ENCODE measurements at regions not wholly inside any gene's neighbourhood (a gene's known extent, or its start where the extent isn't known, plus 50 kb on each side); places are given as distances from the start of the nearest gene placed in this dataset.

GRCh38 chr4:149291463-149291862, 524.2 kb downstream of the IQCM start:
- no peak for DNase-seq
- intact Hi-C loops (cut with DNase I; ENCODE audit: low total_unique reads): no loop called here

GRCh38 chr4:149280806-149281205, 534.8 kb downstream of the IQCM start:
- H3K27me3 ChIP-seq: no peaks in the 10 kb centered on the region
- no peak for TF ChIP-seq CTCF (IDR thresholded peaks at IDR 0.05)
- H3K4me1 ChIP-seq: no peaks in the 10 kb centered on the region
- intact Hi-C loops (cut with DNase I; ENCODE audit: low total_unique reads): no loop called here
- no peak overlapping the region for H3K4me3 ChIP-seq
- no peaks in the 10 kb centered on the region for H3K9me3 ChIP-seq
- H3K27ac ChIP-seq: no peak overlapping the region
- no peak for DNase-seq
- H3K36me3 ChIP-seq: no peaks in the 10 kb centered on the region

More at GRCh38 chr4:149291463-149291862, 524.2 kb downstream of the IQCM start:
- no peaks in the 10 kb centered on the region for H3K4me1 ChIP-seq
- no peak for TF ChIP-seq CTCF (IDR thresholded peaks at IDR 0.05)
- no peak overlapping the region for H3K27ac ChIP-seq
- H3K9me3 ChIP-seq: peaks cover 0 to 5% (median 0%) of the 10 kb centered on the region in 3 donors
- H3K4me3 ChIP-seq: no peak overlapping the region
- no peaks in the 10 kb centered on the region for H3K36me3 ChIP-seq
- H3K27me3 ChIP-seq: no peaks in the 10 kb centered on the region

GRCh38 chr4:149279776-149280175, 535.9 kb downstream of the IQCM start:
- no peak for DNase-seq
- H3K9me3 ChIP-seq: peaks cover 0 to 6% (median 5%) of the 10 kb centered on the region in 3 donors
- no peaks in the 10 kb centered on the region for H3K27me3 ChIP-seq
- no peak overlapping the region for H3K4me3 ChIP-seq
- H3K36me3 ChIP-seq: no peaks in the 10 kb centered on the region
- no peak overlapping the region for H3K27ac ChIP-seq
- no peaks in the 10 kb centered on the region for H3K4me1 ChIP-seq
- no peak for TF ChIP-seq CTCF (IDR thresholded peaks at IDR 0.05)
- intact Hi-C loops (cut with DNase I; ENCODE audit: low total_unique reads): no loop called here

- peaks cover 0 to 6% (median 5%) of the 10 kb centered on the region in 3 donors for H3K9me3 ChIP-seq
- DNase-seq: no peak
- no peaks in the 10 kb centered on the region for H3K27me3 ChIP-seq
- no peaks in the 10 kb centered on the region for H3K4me1 ChIP-seq
- no peak overlapping the region for H3K4me3 ChIP-seq
- no peak for TF ChIP-seq CTCF (IDR thresholded peaks at IDR 0.05)
- intact Hi-C loops (cut with DNase I; ENCODE audit: low total_unique reads): no loop called here
- H3K27ac ChIP-seq: no peak overlapping the region
- no peaks in the 10 kb centered on the region for H3K36me3 ChIP-seq
Measured at GRCh38 chr4:149279331-149279730, 536.3 kb downstream of the IQCM start.

DNA sequence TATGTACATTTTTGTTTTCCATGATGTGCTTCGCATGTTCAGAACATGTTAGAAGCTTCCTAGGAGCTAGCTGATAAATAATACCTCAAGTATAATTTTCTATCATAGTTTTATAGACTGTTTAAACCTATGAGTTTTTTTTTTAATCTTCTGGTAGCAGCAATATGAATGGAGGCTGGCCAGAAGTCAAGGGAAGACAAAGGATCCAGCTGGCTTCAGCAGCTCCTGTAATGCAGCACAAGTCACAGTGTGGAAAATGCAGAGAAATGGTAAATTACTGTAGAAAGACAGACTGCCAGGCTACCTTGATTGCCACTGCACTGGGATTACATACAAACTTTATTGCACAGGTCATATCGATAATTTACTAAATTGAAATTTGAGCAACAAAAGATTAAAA, 537.9 kb downstream of the IQCM start:
- intact Hi-C loops (cut with DNase I; ENCODE audit: low total_unique reads): no loop called here
- Histone ChIP-seq H3K9me3 (peaks cover 0 to 6% (median 5%) of the 10 kb centered on the region in 3 donors), H3K4me3 (no peak overlapping the region), H3K27me3 (no peaks in the 10 kb centered on the region), H3K36me3 (no peaks in the 10 kb centered on the region), H3K27ac (no peak overlapping the region), H3K4me1 (no peaks in the 10 kb centered on the region)
- no peak for DNase-seq
- no peak for TF ChIP-seq CTCF (IDR thresholded peaks at IDR 0.05)

DNA sequence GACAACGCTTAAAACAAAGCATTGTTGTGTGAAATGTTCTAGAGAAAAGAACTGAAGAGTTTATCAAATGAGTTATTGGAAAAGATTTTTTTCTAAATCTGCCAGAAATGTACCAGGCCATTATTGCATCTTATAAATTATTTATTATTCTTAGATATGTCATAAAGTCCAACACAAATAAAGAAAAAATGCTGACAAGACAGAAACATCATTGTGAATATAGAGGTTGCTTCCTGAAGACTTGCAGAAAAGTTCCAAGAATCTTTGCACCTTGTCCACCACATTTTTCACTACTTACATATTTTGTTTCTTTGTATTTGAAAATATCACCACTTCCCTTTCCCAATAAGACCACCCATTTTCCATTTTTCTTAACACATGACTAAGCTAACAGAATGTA, 545.8 kb downstream of the IQCM start:
- Histone ChIP-seq H3K4me1 (no peaks in the 10 kb centered on the region), H3K36me3 (no peaks in the 10 kb centered on the region), H3K4me3 (no peak overlapping the region), H3K9me3 (no peaks in the 10 kb centered on the region), H3K27ac (no peak overlapping the region), H3K27me3 (no peaks in the 10 kb centered on the region)
- no peak for DNase-seq
- intact Hi-C loops (cut with DNase I; ENCODE audit: low total_unique reads): no loop called here
- no peak for TF ChIP-seq CTCF (IDR thresholded peaks at IDR 0.05)

Measured in tibial artery (tissue), 4 donors.